GM21360 (cell line): ENCODE measurements at regions not wholly inside any gene's neighbourhood (a gene's known extent, or its start where the extent isn't known, plus 50 kb on each side); places are given as distances from the start of the nearest gene placed in this dataset.
A peak's percentile ranks its signal among the peaks of the same experiment; 100 is the strongest.
"Not testable (repeated sequence)": the region's sequence is repeated elsewhere in the genome, so short reads cannot be mapped to it uniquely, and the experiment has no call there.

Experiments used
- ATAC-seq: cut with Tn5 transposase; IDR thresholded peaks from one replicate; pipeline ENCODE4 v1.9.1; 2021; ENCODE audit warnings: mild to moderate bottlenecking, moderate library complexity; ENCODE audit not compliant: unreplicated experiment

DNA sequence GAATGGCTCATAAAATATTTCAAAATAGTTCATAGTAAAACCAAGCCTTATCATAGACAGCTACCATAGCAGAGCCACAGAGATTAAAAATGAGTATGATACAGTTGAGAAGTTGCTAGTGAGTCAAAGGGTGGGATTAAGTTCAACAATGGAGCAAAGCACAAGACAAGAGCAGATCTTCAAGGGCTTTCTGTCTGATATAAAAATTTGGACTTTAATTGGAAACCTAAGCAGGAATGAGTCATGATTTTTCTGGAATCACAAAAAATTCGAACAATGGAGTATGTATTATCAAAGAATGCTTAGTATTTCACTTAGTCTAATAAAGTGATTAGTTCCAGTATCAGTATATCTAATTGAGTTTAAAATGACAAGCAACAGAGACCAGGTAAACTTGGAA is 487.3 kb upstream of the NETO1 start:
- no peak for ATAC-seq

DNA sequence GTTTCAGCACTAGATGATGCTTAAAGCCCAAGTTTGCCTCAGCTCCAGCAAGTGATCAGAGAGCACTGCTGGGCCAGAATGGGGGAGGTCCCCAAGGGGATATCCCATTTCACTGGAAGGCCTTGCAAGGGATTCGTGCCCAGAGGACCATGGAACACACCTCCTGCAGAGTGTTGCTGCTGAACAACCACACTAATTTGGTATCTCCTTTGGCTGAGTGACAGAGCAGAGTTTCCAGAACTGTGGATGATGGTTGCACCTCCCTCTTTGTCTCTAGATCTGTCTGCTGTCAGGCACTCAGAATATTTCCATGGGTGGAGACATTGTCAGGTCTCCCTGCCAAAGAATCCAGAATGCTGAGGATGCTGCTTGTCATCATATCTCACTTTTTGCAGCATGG is 484.8 kb upstream of the NETO1 start:
- ATAC-seq = no peak

GRCh38 chr18:73340135-73340977 is 472.6 kb upstream of the NETO1 start:
- peak; percentile 78 for ATAC-seq

GRCh38 chr18:73331212-73331772 is 463.5 kb upstream of the NETO1 start:
- ATAC-seq = no peak

- ATAC-seq = not testable (repeated sequence)
These were observed 462.3 kb upstream of the NETO1 start for GRCh38 chr18:73330106-73330505.

- not testable (repeated sequence) for ATAC-seq
These were observed 456.5 kb upstream of the NETO1 start for GRCh38 chr18:73324187-73324831.

DNA sequence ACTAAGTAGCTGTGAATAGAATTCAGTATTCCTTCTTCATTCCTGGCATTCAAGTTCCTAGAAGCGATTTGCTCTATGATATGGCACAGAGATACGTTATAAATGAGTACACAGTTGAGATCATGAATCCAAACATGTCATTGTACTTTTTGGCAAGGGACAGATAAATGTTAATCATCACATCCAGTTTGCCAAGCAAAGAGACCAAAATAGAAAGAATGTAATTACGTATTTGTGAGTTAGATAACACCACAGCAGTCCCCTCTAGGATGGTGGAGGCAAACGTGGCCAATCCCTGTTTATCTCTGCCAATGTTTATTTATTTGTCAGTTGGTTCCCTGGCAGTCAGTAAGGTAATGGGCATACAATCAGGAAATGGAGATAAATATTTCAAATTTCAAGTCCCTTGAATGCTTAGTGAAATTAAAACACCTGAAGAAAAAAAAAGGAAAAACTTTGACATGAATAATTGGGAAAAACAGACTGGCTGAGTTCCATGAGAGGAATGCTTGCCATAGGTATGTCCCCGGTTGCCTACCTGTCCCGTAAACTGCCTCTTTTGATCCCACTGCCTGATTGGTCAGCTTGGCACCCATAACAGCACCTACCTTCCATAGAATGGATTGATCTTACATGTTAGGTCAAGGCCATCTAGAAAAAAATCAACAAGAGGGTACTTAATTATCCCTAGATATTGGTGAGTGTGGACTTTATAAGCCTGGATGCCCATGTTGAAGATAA is 451.1 kb upstream of the NETO1 start:
- ATAC-seq = no peak

DNA sequence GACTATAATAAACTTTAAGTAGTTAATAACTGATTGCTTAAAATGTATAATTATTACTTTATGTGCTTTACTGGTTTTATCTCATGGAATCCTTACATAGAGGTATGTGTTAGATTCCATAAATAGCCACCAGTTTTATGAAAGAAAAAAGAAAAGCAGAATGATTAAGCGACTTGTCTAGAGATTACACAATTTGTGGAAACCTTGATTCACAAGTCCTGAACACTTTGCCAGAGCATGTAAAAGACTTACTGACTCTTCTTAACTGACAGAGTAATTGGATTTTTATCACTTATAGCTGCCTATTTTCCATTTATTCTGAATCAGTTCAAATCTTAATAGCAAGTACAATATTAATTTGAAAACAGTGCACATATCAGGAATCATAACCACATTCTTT is 448.7 kb upstream of the NETO1 start:
- no peak for ATAC-seq

DNA sequence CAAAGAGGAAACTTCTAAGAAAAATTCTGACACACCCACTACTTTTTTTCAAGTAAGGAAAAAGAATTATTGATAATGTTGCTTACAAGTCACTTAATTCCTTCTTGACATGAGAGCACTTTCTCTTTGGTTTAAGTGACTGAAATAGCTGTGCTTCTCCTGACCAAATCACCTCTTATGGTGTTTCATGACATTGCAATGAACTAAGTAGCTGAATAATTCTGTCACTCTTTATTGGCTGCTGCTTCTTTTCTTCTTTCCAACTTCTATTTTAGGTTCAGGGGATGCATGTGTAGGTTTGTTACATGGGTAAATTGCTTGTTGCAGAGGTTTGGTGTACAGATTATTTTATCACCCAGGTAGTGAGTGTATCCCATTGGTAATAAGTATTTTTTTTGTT is 447.6 kb upstream of the NETO1 start:
- no peak for ATAC-seq

- no peak for ATAC-seq
These were observed 445.7 kb upstream of the NETO1 start for GRCh38 chr18:73313476-73313875.

DNA sequence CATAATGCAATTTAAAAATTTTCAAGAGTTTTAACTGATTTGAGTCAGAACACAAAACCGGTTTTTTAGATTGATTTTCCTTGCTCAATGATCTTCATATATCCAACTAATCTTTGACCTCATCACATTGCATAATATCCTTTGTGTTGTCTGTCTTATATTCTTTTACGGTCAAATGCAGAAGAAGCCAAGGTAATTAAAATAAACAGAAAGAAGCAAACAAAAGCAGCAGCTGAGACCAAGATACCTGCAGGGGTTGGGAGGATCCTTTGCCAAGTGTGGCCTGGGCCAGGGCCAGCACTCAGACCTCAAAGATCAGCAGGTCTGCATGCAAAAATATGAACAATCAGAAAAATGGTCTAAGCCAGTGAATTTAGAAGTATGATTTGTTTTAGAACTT is 428.9 kb upstream of the NETO1 start:
- ATAC-seq = no peak

GRCh38 chr18:73292156-73292555 is 424.4 kb upstream of the NETO1 start:
- no peak for ATAC-seq

DNA sequence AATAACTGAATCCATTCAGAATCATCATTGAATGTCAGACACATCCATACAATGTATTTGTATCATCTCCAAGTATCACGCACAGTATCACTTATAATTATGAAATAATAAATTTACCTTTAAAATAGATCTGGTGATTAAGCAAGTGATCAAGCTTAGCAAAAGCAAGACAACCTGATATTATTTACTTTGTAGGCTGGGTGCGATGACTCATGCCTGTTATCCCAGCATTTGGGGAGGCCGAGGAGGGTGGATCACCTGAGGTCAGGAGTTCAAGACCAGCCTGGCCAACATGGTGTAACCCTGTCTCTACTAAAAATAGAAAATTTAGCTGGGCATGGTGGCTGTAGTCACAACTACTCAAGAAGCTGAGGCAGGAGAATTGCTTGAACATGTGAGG is 421.0 kb upstream of the NETO1 start:
- ATAC-seq = no peak

GRCh38 chr18:73286584-73286983 is 418.8 kb upstream of the NETO1 start:
- no peak for ATAC-seq

DNA sequence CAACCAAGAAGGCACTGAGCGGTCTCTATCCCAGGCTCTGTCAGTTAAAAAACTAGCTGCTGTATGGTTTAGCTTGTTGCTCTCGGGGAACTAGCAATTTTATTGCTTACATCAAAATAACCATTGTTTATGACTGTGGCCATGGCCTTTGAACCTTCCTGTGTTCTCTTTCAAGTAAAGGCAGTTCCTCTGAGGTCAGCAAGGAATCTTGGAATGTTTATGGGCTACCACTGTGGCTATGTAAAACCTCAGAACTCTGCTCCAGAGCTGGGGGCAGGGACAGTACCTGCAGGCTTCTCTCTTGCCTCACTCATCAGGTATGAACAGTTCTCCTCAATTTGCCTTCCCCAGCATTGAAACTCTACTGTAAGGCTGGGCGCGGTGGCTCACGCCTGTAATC is 416.0 kb upstream of the NETO1 start:
- no peak for ATAC-seq

- ATAC-seq = no peak
These were observed 415.2 kb upstream of the NETO1 start for GRCh38 chr18:73283032-73283431.

GRCh38 chr18:73279498-73279897 is 411.7 kb upstream of the NETO1 start:
- ATAC-seq = no peak

DNA sequence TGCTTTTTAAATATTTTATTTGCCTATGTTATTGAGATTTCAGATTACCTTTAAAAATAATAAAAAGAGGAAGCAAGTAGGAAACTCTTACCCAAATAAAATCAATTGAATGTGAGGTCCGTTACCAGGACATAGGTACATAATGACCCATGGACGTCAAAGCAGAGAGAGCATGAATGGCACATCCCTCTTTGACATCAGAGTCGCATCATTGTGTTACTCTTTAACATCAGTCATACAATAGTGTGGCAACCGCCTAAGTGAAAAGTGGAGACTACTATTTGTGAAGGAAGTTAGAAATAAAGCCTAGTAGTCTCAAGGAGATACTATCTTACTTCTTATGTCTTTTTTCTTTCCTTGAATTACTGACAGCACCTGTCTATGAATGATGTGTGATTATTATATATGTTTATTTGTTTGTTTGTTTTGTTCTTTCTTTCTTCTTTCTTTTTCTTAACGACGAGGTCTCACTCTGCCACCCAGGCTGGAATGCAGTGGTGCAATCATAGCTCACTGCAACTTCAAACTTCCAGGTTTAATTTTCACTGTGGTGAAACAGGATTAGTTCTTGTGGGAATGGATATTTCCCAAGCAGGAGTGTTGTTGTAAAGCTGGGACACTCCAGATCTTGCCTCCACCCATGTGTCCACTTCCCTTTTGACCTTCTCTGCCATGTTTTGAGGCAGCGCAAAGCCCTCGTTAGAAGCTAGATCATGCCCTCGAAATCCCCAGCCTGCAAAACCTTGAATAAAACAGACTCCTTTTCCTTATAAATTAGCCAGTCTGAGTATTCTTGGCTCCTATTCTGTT is 407.2 kb upstream of the NETO1 start:
- no peak for ATAC-seq

GRCh38 chr18:73270920-73271634 is 403.3 kb upstream of the NETO1 start:
- no peak for ATAC-seq

GRCh38 chr18:73264562-73264921 is 396.8 kb upstream of the NETO1 start:
- no peak for ATAC-seq
